ENCODE measurements at regions not wholly inside any gene's neighbourhood (a gene's known extent, or its start where the extent isn't known, plus 50 kb on each side); places are given as distances from the start of the nearest gene placed in this dataset.

GRCh38 chr1:185402930-185403329 lies 85.9 kb upstream of the IVNS1ABP start:
- TF ChIP-seq CTCF (IDR thresholded peaks at IDR 0.05; ENCODE audit: poor library complexity) = no peak
- no peak for TF ChIP-seq EZH2 (IDR thresholded peaks at IDR 0.05; ENCODE audit: borderline replicate concordance)

All from hepatocyte (in vitro differentiated cells).